ENCODE measurements at regions not wholly inside any gene's neighbourhood (a gene's known extent, or its start where the extent isn't known, plus 50 kb on each side); places are given as distances from the start of the nearest gene placed in this dataset.

DNA sequence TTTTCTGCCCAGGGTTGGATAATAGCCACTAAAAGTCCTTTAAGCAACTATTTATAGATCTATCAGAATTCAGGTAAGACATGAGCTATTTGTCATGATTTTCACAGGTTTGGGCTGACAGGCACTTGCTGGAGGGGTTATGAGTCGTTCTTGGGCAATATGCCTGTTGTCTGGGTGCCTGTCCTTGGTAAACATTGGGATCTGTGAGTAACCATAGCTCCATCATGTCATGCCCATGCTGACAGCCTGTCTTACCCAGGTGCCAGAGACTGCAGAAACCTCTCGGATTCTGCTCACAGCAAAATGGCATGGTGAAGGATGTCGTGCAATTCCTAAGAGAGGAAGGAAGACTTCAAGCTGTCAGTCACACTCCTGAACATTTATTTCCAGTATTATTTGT lies 116.0 kb upstream of the PUDP start:
- TF ChIP-seq, protein P1, sequence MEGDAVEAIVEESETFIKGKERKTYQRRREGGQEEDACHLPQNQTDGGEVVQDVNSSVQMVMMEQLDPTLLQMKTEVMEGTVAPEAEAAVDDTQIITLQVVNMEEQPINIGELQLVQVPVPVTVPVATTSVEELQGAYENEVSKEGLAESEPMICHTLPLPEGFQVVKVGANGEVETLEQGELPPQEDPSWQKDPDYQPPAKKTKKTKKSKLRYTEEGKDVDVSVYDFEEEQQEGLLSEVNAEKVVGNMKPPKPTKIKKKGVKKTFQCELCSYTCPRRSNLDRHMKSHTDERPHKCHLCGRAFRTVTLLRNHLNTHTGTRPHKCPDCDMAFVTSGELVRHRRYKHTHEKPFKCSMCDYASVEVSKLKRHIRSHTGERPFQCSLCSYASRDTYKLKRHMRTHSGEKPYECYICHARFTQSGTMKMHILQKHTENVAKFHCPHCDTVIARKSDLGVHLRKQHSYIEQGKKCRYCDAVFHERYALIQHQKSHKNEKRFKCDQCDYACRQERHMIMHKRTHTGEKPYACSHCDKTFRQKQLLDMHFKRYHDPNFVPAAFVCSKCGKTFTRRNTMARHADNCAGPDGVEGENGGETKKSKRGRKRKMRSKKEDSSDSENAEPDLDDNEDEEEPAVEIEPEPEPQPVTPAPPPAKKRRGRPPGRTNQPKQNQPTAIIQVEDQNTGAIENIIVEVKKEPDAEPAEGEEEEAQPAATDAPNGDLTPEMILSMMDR (conservative IDR thresholded peaks at IDR 0.05): no peak
- no peak for TF ChIP-seq EZH2 (IDR thresholded peaks at IDR 0.05; ENCODE audit: low read depth)
